HG03039 (cell line): ENCODE measurements at regions not wholly inside any gene's neighbourhood (a gene's known extent, or its start where the extent isn't known, plus 50 kb on each side); places are given as distances from the start of the nearest gene placed in this dataset.

Experiments used
- ATAC-seq: cut with Tn5 transposase; IDR thresholded peaks from one replicate; pipeline ENCODE4 v1.9.1; 2021; ENCODE audit warnings: mild to moderate bottlenecking, moderate library complexity; ENCODE audit not compliant: unreplicated experiment

- ATAC-seq = no peak
These were observed 572.7 kb upstream of the ATP2B1 start for GRCh38 chr12:90281154-90281868.

GRCh38 chr12:90280564-90281058, 572.0 kb upstream of the ATP2B1 start:
- ATAC-seq = peak; percentile 66

GRCh38 chr12:90280033-90280432, 571.4 kb upstream of the ATP2B1 start:
- ATAC-seq = peak; percentile 37

- ATAC-seq = no peak
These were observed 566.5 kb upstream of the ATP2B1 start for GRCh38 chr12:90275088-90275487.

- ATAC-seq = no peak
These were observed 565.8 kb upstream of the ATP2B1 start for GRCh38 chr12:90274407-90274806.

- no peak for ATAC-seq
These were observed 559.9 kb upstream of the ATP2B1 start for GRCh38 chr12:90268574-90268973.

- ATAC-seq = no peak
These were observed 553.6 kb upstream of the ATP2B1 start for GRCh38 chr12:90262251-90262650.

- ATAC-seq = no peak
These were observed 552.6 kb upstream of the ATP2B1 start for GRCh38 chr12:90261283-90261682.

GRCh38 chr12:90260136-90260535, 551.5 kb upstream of the ATP2B1 start:
- no peak for ATAC-seq

- no peak for ATAC-seq
These were observed 549.4 kb upstream of the ATP2B1 start for GRCh38 chr12:90257927-90258624.

GRCh38 chr12:90254796-90255195, 546.2 kb upstream of the ATP2B1 start:
- no peak for ATAC-seq

- peak; percentile 99 for ATAC-seq
These were observed 545.1 kb upstream of the ATP2B1 start for GRCh38 chr12:90253674-90254181.

- no peak for ATAC-seq
These were observed 544.5 kb upstream of the ATP2B1 start for GRCh38 chr12:90253136-90253535.

- no peak for ATAC-seq
These were observed 542.1 kb upstream of the ATP2B1 start for GRCh38 chr12:90250766-90251165.

- ATAC-seq = no peak
These were observed 541.4 kb upstream of the ATP2B1 start for GRCh38 chr12:90250042-90250441.

- no peak for ATAC-seq
These were observed 538.0 kb upstream of the ATP2B1 start for GRCh38 chr12:90246688-90247087.

GRCh38 chr12:90245391-90245790, 536.8 kb upstream of the ATP2B1 start:
- no peak for ATAC-seq

- no peak for ATAC-seq
These were observed 535.6 kb upstream of the ATP2B1 start for GRCh38 chr12:90244232-90244631.

GRCh38 chr12:90243211-90243610, 534.6 kb upstream of the ATP2B1 start:
- ATAC-seq = no peak

- ATAC-seq = no peak
These were observed 531.2 kb upstream of the ATP2B1 start for GRCh38 chr12:90239732-90240260.

GRCh38 chr12:90238663-90239271, 530.1 kb upstream of the ATP2B1 start:
- ATAC-seq = no peak
